ENCODE measurements at regions not wholly inside any gene's neighbourhood (a gene's known extent, or its start where the extent isn't known, plus 50 kb on each side); places are given as distances from the start of the nearest gene placed in this dataset.

DNA sequence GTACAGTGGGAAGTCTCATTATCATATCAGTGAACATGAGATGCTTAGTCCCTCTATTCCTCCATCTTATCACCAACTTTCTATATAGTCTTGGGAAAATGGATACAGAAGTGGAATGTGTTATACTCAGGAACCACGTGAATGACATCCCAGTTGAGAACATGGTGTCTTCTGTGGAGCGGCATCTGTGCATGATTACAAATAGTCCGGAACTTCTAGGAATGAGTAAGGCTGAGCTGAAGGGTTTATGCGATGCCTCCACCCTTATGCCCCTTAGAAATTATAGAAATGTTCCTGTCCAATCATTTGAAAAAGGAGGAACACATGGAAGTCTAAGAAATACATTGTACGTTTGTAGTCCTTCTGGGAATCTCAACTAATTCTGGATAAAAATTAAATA is 64.8 kb upstream of the TMEM108 start:
- H3K4me1 ChIP-seq (ENCODE audit: control insufficient read depth in 1 of 2, insufficient read depth in 2 of 2, low read length in 2 of 2): no peaks in the 10 kb centered on the region
- ATAC-seq (ENCODE audit: low FRiP score) (no peak), DNase-seq (no peak)
- H3K4me3 ChIP-seq (ENCODE audit: low read length in 2 of 2): no peak overlapping the region
- H3K27me3 ChIP-seq (ENCODE audit: control insufficient read depth in 1 of 2, insufficient read depth in 2 of 2, low read length in 1 of 2): no peaks in the 10 kb centered on the region
- WGBS, 2 donors: 90 to 91% methylated on average over 5 of the region's 5 CpGs
- no peak overlapping the region for H3K27ac ChIP-seq (ENCODE audit: low read depth in 1 of 2, low read length in 2 of 2)
- H3K9me3 ChIP-seq (ENCODE audit: control insufficient read depth, low read length): no peaks in the 10 kb centered on the region
- no peaks in the 10 kb centered on the region for H3K36me3 ChIP-seq (ENCODE audit: control insufficient read depth in 1 of 2, insufficient read depth in 2 of 2, low read length in 1 of 2)
- intact Hi-C loops (cut with DNase I): no loop called here

DNA sequence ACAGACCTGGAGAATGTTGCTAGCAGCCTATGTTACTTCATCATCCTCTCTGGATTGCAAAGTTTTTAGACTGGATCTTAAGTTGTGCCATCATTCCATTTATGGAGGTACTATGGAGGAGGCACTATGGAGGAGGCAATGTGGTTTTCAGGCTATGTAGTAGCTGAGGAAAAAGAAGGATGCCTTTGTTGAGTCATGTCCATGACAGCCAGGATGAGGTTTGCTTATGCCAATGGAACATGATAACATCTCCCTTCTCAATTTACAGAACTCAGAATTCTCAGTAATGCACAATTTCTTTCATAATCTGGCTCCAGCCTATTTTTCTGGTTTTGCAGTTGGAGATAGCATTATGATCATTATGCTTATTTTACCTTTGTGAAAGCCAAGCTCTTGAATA is 65.9 kb upstream of the TMEM108 start:
- Histone ChIP-seq H3K4me1 (ENCODE audit: control insufficient read depth in 1 of 2, insufficient read depth in 2 of 2, low read length in 2 of 2) (no peaks in the 10 kb centered on the region), H3K4me3 (ENCODE audit: low read length in 2 of 2) (no peak overlapping the region), H3K27ac (ENCODE audit: low read depth in 1 of 2, low read length in 2 of 2) (no peak overlapping the region), H3K36me3 (ENCODE audit: control insufficient read depth in 1 of 2, insufficient read depth in 2 of 2, low read length in 1 of 2) (no peaks in the 10 kb centered on the region), H3K9me3 (ENCODE audit: control insufficient read depth, low read length) (no peaks in the 10 kb centered on the region), H3K27me3 (ENCODE audit: control insufficient read depth in 1 of 2, insufficient read depth in 2 of 2, low read length in 1 of 2) (no peaks in the 10 kb centered on the region)
- no peak for DNase-seq
- no peak for ATAC-seq (ENCODE audit: low FRiP score)
- intact Hi-C loops (cut with DNase I): no loop called here

DNA sequence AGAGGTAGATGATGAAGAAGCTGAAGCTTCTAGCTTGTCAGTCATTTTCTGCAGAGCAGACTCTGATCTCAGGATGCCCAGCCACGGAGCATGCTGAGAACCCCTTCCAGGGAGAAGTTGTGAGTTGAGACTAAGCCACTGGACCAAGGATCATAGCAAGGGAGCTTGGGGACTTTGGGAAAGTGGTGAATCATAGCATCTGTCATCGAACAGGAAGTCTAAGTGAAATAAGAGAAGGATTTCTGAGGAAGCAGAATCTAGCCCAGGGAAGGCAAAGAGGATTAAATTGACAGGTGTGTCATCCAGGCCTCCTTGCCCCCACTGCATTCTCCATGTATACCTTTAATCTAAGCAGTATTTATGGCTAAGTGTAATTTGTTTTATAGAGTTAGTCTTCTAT is 71.8 kb upstream of the TMEM108 start:
- Histone ChIP-seq H3K36me3 (ENCODE audit: control insufficient read depth in 1 of 2, insufficient read depth in 2 of 2, low read length in 1 of 2) (no peaks in the 10 kb centered on the region), H3K27ac (ENCODE audit: low read depth in 1 of 2, low read length in 2 of 2) (no peak overlapping the region), H3K9me3 (ENCODE audit: control insufficient read depth, low read length) (no peaks in the 10 kb centered on the region), H3K4me3 (ENCODE audit: low read length in 2 of 2) (no peak overlapping the region), H3K4me1 (ENCODE audit: control insufficient read depth in 1 of 2, insufficient read depth in 2 of 2, low read length in 2 of 2) (no peaks in the 10 kb centered on the region), H3K27me3 (ENCODE audit: control insufficient read depth in 1 of 2, insufficient read depth in 2 of 2, low read length in 1 of 2) (no peaks in the 10 kb centered on the region)
- DNase-seq: no peak
- WGBS, 2 donors: 53 to 63% methylated on average over 2 of the region's 2 CpGs
- intact Hi-C loops (cut with DNase I): no loop called here
- no peak for ATAC-seq (ENCODE audit: low FRiP score)

DNA sequence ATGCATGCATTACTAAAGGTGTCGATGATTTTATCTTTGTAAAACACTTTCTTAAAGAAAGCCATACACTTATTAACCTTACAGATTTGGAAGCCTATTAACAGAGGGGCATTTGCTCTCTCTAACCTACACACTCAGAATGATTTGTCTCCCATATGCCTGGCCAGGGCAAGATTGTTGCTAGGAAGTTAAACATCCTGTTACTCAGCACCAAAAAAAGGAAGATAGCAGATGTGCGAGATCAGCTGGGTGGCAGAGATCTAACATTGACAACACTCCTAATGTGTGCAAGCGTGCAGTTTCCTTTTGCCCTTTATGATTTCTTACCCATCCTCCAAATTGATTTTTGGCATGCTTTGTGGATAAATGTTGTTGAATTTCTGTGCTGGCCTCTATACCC is 73.9 kb upstream of the TMEM108 start:
- H3K4me1 ChIP-seq (ENCODE audit: control insufficient read depth in 1 of 2, insufficient read depth in 2 of 2, low read length in 2 of 2): no peaks in the 10 kb centered on the region
- no peaks in the 10 kb centered on the region for H3K9me3 ChIP-seq (ENCODE audit: control insufficient read depth, low read length)
- no peaks in the 10 kb centered on the region for H3K36me3 ChIP-seq (ENCODE audit: control insufficient read depth in 1 of 2, insufficient read depth in 2 of 2, low read length in 1 of 2)
- intact Hi-C loops (cut with DNase I): no loop called here
- DNase-seq (no peak), ATAC-seq (ENCODE audit: low FRiP score) (no peak)
- no peak overlapping the region for H3K4me3 ChIP-seq (ENCODE audit: low read length in 2 of 2)
- H3K27ac ChIP-seq (ENCODE audit: low read depth in 1 of 2, low read length in 2 of 2): no peak overlapping the region
- no peaks in the 10 kb centered on the region for H3K27me3 ChIP-seq (ENCODE audit: control insufficient read depth in 1 of 2, insufficient read depth in 2 of 2, low read length in 1 of 2)
- WGBS, 2 donors: 64 to 74% methylated on average over 3 of the region's 3 CpGs

DNA sequence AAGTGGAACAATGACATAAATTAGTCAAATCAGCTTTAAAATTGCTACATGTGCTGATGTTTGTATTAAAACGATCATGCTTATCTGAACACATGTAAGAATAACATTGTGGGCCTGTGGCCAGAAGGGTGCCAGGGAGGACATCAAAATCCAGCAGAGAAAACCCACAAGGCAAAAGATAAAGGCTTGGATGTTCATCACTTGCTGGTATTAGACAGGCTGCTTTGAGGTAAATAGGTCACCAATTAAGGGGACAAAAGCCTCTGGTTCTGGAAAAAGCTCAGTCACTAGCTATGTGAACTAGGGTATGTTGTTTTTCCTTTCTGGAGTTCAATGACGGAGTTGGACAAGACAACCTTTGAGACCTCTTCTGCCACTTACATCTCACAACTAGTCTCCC is 74.4 kb upstream of the TMEM108 start:
- Histone ChIP-seq H3K27ac (ENCODE audit: low read depth in 1 of 2, low read length in 2 of 2) (no peak overlapping the region), H3K4me3 (ENCODE audit: low read length in 2 of 2) (no peak overlapping the region), H3K4me1 (ENCODE audit: control insufficient read depth in 1 of 2, insufficient read depth in 2 of 2, low read length in 2 of 2) (no peaks in the 10 kb centered on the region), H3K9me3 (ENCODE audit: control insufficient read depth, low read length) (no peaks in the 10 kb centered on the region), H3K36me3 (ENCODE audit: control insufficient read depth in 1 of 2, insufficient read depth in 2 of 2, low read length in 1 of 2) (no peaks in the 10 kb centered on the region), H3K27me3 (ENCODE audit: control insufficient read depth in 1 of 2, insufficient read depth in 2 of 2, low read length in 1 of 2) (no peaks in the 10 kb centered on the region)
- ATAC-seq (ENCODE audit: low FRiP score) (no peak), DNase-seq (no peak)
- 42 to 50% methylated on average over 2 of the region's 2 CpGs for WGBS, 2 donors
- intact Hi-C loops (cut with DNase I): no loop called here

DNA sequence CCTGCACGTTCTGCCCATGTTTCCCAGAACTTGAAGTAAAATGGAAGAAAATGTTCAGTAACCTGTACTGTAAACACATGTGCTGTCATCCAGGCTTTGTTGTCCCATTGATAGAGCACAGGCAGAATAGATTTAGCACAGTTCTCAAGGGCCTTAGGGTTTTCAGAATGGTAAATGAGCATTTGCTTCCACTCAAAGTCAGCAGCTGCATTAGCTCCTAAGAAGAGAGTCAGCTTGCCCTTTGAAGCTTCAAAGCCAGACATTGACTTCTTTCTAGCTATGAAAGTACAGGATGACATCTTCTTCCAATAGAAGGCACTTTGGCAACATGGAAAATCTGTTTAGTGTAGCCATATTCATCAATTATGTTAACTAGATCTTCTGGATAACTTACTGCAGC is 76.2 kb upstream of the TMEM108 start:
- Histone ChIP-seq H3K4me3 (ENCODE audit: low read length in 2 of 2) (no peak overlapping the region), H3K36me3 (ENCODE audit: control insufficient read depth in 1 of 2, insufficient read depth in 2 of 2, low read length in 1 of 2) (no peaks in the 10 kb centered on the region), H3K27me3 (ENCODE audit: control insufficient read depth in 1 of 2, insufficient read depth in 2 of 2, low read length in 1 of 2) (no peaks in the 10 kb centered on the region), H3K27ac (ENCODE audit: low read depth in 1 of 2, low read length in 2 of 2) (no peak overlapping the region), H3K4me1 (ENCODE audit: control insufficient read depth in 1 of 2, insufficient read depth in 2 of 2, low read length in 2 of 2) (no peaks in the 10 kb centered on the region), H3K9me3 (ENCODE audit: control insufficient read depth, low read length) (no peaks in the 10 kb centered on the region)
- 92 to 93% methylated on average over 1 of the region's 1 CpG for WGBS, 2 donors
- no peak for ATAC-seq (ENCODE audit: low FRiP score)
- DNase-seq: no peak
- intact Hi-C loops (cut with DNase I): no loop called here

DNA sequence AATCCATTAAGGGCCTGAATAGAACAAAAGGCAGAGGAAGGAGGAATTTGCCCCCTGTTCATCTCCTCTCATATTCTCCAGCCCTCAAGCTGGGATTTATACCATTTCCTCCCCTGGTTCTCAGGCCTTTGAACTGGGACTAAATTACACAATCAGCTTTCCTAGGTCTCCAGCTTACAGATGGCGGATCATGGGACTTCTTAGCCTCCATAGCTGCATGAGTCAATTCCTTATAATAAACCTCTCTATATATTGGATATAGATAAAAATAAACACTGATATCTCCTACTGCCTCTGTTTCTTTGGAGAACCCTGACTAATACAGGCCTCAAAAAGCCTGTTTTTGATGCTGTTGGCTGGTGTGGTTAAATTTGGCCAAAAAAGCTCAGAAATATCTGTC is 84.5 kb upstream of the TMEM108 start:
- H3K9me3 ChIP-seq (ENCODE audit: control insufficient read depth, low read length): no peaks in the 10 kb centered on the region
- WGBS, 2 donors: 84 to 86% methylated on average over 1 of the region's 1 CpG
- H3K27me3 ChIP-seq (ENCODE audit: control insufficient read depth in 1 of 2, insufficient read depth in 2 of 2, low read length in 1 of 2): no peaks in the 10 kb centered on the region
- no peak overlapping the region for H3K4me3 ChIP-seq (ENCODE audit: low read length in 2 of 2)
- DNase-seq: no peak
- no peaks in the 10 kb centered on the region for H3K36me3 ChIP-seq (ENCODE audit: control insufficient read depth in 1 of 2, insufficient read depth in 2 of 2, low read length in 1 of 2)
- H3K27ac ChIP-seq (ENCODE audit: low read depth in 1 of 2, low read length in 2 of 2): no peak overlapping the region
- no peak for ATAC-seq (ENCODE audit: low FRiP score)
- H3K4me1 ChIP-seq (ENCODE audit: control insufficient read depth in 1 of 2, insufficient read depth in 2 of 2, low read length in 2 of 2): no peaks in the 10 kb centered on the region
- intact Hi-C loops (cut with DNase I): no loop called here

DNA sequence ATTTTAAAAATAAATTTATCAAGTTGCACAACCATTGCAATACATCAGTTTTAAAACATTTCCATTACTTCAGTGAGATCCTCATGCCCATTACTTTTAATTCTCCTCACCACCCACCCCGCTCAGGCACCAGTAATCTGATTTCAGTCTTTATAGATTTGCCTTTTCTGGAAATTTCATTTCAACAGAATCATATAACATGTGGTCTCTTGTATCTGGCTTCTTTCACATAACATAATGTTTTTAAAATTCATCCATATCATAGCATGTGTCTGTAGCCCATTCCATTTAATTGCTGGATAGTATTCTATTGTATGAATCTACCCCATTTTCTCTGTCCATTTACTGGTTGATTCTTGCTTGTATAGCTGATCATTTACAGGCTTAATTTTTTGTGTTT is 110.3 kb upstream of the TMEM108 start:
- H3K27ac ChIP-seq (ENCODE audit: low read depth in 1 of 2, low read length in 2 of 2): no peak overlapping the region
- no peaks in the 10 kb centered on the region for H3K36me3 ChIP-seq (ENCODE audit: control insufficient read depth in 1 of 2, insufficient read depth in 2 of 2, low read length in 1 of 2)
- 91 to 92% methylated on average over 1 of the region's 1 CpG for WGBS, 2 donors
- H3K9me3 ChIP-seq (ENCODE audit: control insufficient read depth, low read length): no peaks in the 10 kb centered on the region
- H3K4me1 ChIP-seq (ENCODE audit: control insufficient read depth in 1 of 2, insufficient read depth in 2 of 2, low read length in 2 of 2): no peaks in the 10 kb centered on the region
- ATAC-seq (ENCODE audit: low FRiP score) (no peak), DNase-seq (no peak)
- H3K4me3 ChIP-seq (ENCODE audit: low read length in 2 of 2): no peak overlapping the region
- intact Hi-C loops (cut with DNase I): no loop called here
- no peaks in the 10 kb centered on the region for H3K27me3 ChIP-seq (ENCODE audit: control insufficient read depth in 1 of 2, insufficient read depth in 2 of 2, low read length in 1 of 2)

DNA sequence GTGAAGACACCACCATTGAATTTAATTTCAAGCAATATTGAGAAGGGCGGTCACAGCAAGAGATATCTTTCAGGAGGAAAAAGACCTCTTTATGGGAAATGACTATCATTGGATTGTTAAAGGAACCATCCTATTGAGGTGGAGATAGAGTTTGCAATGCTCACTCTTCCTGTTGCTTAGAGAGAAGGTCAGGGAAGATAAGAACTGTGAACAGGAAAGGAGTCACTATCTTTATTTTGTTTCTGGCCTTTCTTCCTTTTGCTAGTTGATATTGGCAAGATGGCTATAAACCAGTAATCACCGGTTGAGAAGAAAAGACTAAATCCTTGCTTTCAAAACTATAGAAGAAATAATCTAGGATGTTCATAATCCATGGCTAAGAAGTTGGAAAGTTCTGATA is 112.1 kb upstream of the TMEM108 start:
- no peak for ATAC-seq (ENCODE audit: low FRiP score)

More for the DNA sequence above, 112.1 kb upstream of the TMEM108 start:
- Histone ChIP-seq H3K4me3 (ENCODE audit: low read length in 2 of 2) (no peak overlapping the region), H3K4me1 (ENCODE audit: control insufficient read depth in 1 of 2, insufficient read depth in 2 of 2, low read length in 2 of 2) (no peaks in the 10 kb centered on the region), H3K27ac (ENCODE audit: low read depth in 1 of 2, low read length in 2 of 2) (no peak overlapping the region), H3K9me3 (ENCODE audit: control insufficient read depth, low read length) (no peaks in the 10 kb centered on the region), H3K36me3 (ENCODE audit: control insufficient read depth in 1 of 2, insufficient read depth in 2 of 2, low read length in 1 of 2) (no peaks in the 10 kb centered on the region), H3K27me3 (ENCODE audit: control insufficient read depth in 1 of 2, insufficient read depth in 2 of 2, low read length in 1 of 2) (no peaks in the 10 kb centered on the region)
- 74 to 97% methylated on average over 1 to 2 of the region's 2 CpGs for WGBS, 2 donors
- no peak for DNase-seq
- intact Hi-C loops (cut with DNase I): no loop called here

All from aorta (tissue), 5 donors.